ENCODE measurements at regions not wholly inside any gene's neighbourhood (a gene's known extent, or its start where the extent isn't known, plus 50 kb on each side); places are given as distances from the start of the nearest gene placed in this dataset.
"Not testable (repeated sequence)": the region's sequence is repeated elsewhere in the genome, so short reads cannot be mapped to it uniquely, and the experiment has no call there.

DNA sequence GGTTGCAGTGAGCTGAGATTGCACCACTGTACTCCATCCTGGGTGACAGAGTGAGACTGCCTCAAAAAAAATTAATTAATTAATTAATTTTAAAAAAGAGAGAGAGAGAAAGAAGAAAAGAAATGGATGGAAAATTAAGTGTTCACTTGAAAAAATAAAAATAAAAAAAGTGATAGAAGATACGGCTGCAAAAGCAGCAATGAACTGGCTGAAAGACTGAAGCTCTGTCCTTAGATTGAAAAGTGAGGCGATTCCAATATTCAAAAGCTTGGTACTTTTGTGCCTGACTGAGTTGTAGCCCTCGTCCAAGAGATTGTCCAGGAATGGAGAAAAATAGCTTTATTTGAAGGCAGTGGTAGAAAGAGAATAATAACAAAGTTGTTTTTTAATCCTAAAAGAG is 154.6 kb downstream of the ADSS2 start:
- Histone ChIP-seq H3K4me3 (ENCODE audit: low read length) (no peak overlapping the region), H3K27ac (ENCODE audit: low read length) (no peak overlapping the region), H3K79me2 (ENCODE audit: low read length) (no peaks in the 10 kb centered on the region), H3K4me2 (ENCODE audit: low read depth, low read length, poor library complexity, severe bottlenecking) (no peak overlapping the region), H2AFZ (ENCODE audit: low read length) (no peak overlapping the region), H3K27me3 (ENCODE audit: low read length) (no peaks in the 10 kb centered on the region), H3K9me2 (replicated peaks; ENCODE audit: insufficient read depth, low read length) (no peaks in the 10 kb centered on the region), H3K9me3 (ENCODE audit: low read length) (no peaks in the 10 kb centered on the region), H4K20me1 (ENCODE audit: insufficient read depth, low read depth, low read length) (no peaks in the 10 kb centered on the region), H3K4me1 (ENCODE audit: low read length) (peaks cover 3% of the 10 kb centered on the region; the same call in 1 of the 2 replicates), H3K36me3 (ENCODE audit: insufficient read depth, low read length) (no peaks in the 10 kb centered on the region), H3K9ac (ENCODE audit: low read length) (no peak overlapping the region)
- DNase-seq = no peak

GRCh38 chr1:244297616-244298015 is 154.1 kb downstream of the ADSS2 start:
- Histone ChIP-seq H2AFZ (ENCODE audit: low read length) (no peak overlapping the region), H3K9ac (ENCODE audit: low read length) (no peak overlapping the region), H3K4me3 (ENCODE audit: low read length) (no peak overlapping the region), H3K36me3 (ENCODE audit: insufficient read depth, low read length) (no peaks in the 10 kb centered on the region), H3K27me3 (ENCODE audit: low read length) (no peaks in the 10 kb centered on the region), H3K4me2 (ENCODE audit: low read depth, low read length, poor library complexity, severe bottlenecking) (no peak overlapping the region), H3K27ac (ENCODE audit: low read length) (no peak overlapping the region), H3K9me2 (replicated peaks; ENCODE audit: insufficient read depth, low read length) (no peaks in the 10 kb centered on the region), H3K79me2 (ENCODE audit: low read length) (no peaks in the 10 kb centered on the region), H3K9me3 (ENCODE audit: low read length) (no peaks in the 10 kb centered on the region), H4K20me1 (ENCODE audit: insufficient read depth, low read depth, low read length) (no peaks in the 10 kb centered on the region), H3K4me1 (ENCODE audit: low read length) (peaks cover 3% of the 10 kb centered on the region; the same call in 1 of the 2 replicates)
- no peak for DNase-seq

- not testable (repeated sequence) for H3K27ac ChIP-seq (ENCODE audit: low read length); H3K36me3 ChIP-seq (ENCODE audit: insufficient read depth, low read length); H4K20me1 ChIP-seq (ENCODE audit: insufficient read depth, low read depth, low read length); H3K27me3 ChIP-seq (ENCODE audit: low read length); H3K9ac ChIP-seq (ENCODE audit: low read length); H3K9me2 ChIP-seq (replicated peaks; ENCODE audit: insufficient read depth, low read length); H3K79me2 ChIP-seq (ENCODE audit: low read length); H3K9me3 ChIP-seq (ENCODE audit: low read length); H3K4me1 ChIP-seq (ENCODE audit: low read length); H2AFZ ChIP-seq (ENCODE audit: low read length); H3K4me3 ChIP-seq (ENCODE audit: low read length); H3K4me2 ChIP-seq (ENCODE audit: low read depth, low read length, poor library complexity, severe bottlenecking); DNase-seq
Measured at GRCh38 chr1:244300029-244300375, 151.7 kb downstream of the ADSS2 start.

DNA sequence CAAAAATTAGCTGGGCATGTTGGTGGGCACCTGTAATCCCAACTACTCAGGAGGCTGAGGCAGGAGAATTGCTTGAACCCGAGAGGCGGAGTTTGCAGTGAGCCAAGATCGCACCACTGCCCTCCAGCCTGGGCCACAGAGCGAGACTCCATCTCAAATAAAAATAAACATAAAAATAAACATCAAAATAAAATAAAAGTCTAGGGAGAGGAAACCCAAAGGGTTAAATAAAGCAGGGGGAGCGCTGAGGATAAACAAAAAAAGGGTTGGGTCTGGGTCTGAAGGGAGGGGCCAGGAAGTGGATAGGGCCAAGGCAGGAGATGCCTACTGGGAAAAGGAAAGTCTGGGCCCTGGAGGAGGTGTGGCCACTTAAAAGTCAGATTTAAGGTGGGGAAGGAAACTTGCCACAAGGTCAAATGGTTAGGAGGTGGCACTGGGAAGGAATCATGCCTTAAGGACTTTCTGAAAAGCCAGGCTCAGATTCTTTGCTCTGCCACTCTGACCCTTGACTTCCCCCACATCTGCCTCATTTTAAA is 150.0 kb downstream of the ADSS2 start:
- H3K4me1 ChIP-seq (ENCODE audit: low read length) = peaks cover 3% of the 10 kb centered on the region; the same call in 1 of the 2 replicates
- no peak overlapping the region for H3K9ac ChIP-seq (ENCODE audit: low read length)
- no peak overlapping the region for H3K27ac ChIP-seq (ENCODE audit: low read length)
- no peak overlapping the region for H2AFZ ChIP-seq (ENCODE audit: low read length)
- no peaks in the 10 kb centered on the region for H3K27me3 ChIP-seq (ENCODE audit: low read length)
- H3K4me3 ChIP-seq (ENCODE audit: low read length) = no peak overlapping the region
- no peaks in the 10 kb centered on the region for H3K79me2 ChIP-seq (ENCODE audit: low read length)
- no peaks in the 10 kb centered on the region for H3K36me3 ChIP-seq (ENCODE audit: insufficient read depth, low read length)
- no peaks in the 10 kb centered on the region for H4K20me1 ChIP-seq (ENCODE audit: insufficient read depth, low read depth, low read length)
- no peaks in the 10 kb centered on the region for H3K9me2 ChIP-seq (replicated peaks; ENCODE audit: insufficient read depth, low read length)
- DNase-seq = no peak
- H3K4me2 ChIP-seq (ENCODE audit: low read depth, low read length, poor library complexity, severe bottlenecking) = no peak overlapping the region
- H3K9me3 ChIP-seq (ENCODE audit: low read length) = no peaks in the 10 kb centered on the region

DNA sequence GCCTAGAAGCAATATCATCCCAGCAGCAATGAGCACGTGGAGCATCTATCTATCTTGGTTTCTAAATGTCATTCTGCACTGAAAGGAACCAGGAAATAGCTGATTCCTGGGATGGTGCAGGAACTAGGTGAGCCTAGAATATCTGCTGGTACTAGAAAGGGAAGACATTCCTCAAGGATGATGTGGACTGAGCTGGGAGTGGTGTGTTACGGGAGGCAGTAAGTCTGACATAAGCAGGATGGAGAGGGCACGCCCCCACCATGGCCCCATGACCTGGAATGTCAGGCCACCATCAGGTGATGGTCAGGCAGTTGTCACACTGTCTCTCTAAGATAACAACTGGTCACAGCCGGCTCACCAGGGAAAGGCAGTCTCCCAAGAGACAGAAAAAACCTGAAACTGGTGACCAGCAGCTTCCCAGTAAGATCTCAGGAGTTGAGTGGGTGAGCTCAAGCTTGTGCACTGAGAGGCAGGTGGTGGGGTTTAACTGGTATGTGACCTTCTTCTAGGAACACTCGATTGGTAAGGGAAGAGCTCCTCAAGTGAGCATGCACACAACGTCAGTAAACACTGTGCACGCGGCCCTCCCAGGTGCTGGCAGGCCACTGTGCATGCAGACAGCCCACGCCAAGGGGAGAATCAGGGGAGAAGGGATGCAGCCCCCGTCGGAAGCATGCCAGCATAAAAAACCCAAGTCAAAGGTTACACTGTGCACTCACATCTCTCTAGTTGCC is 148.7 kb downstream of the ADSS2 start:
- Histone ChIP-seq H3K9me2 (replicated peaks; ENCODE audit: insufficient read depth, low read length) (no peaks in the 10 kb centered on the region), H3K9ac (ENCODE audit: low read length) (no peak overlapping the region), H3K36me3 (ENCODE audit: insufficient read depth, low read length) (no peaks in the 10 kb centered on the region), H3K9me3 (ENCODE audit: low read length) (no peaks in the 10 kb centered on the region), H4K20me1 (ENCODE audit: insufficient read depth, low read depth, low read length) (no peaks in the 10 kb centered on the region), H3K4me2 (ENCODE audit: low read depth, low read length, poor library complexity, severe bottlenecking) (no peak overlapping the region), H3K4me3 (ENCODE audit: low read length) (no peak overlapping the region), H3K79me2 (ENCODE audit: low read length) (no peaks in the 10 kb centered on the region), H2AFZ (ENCODE audit: low read length) (no peak overlapping the region), H3K27ac (ENCODE audit: low read length) (no peak overlapping the region), H3K4me1 (ENCODE audit: low read length) (peaks cover 3% of the 10 kb centered on the region; the same call in 1 of the 2 replicates), H3K27me3 (ENCODE audit: low read length) (no peaks in the 10 kb centered on the region)
- DNase-seq = no peak

DNA sequence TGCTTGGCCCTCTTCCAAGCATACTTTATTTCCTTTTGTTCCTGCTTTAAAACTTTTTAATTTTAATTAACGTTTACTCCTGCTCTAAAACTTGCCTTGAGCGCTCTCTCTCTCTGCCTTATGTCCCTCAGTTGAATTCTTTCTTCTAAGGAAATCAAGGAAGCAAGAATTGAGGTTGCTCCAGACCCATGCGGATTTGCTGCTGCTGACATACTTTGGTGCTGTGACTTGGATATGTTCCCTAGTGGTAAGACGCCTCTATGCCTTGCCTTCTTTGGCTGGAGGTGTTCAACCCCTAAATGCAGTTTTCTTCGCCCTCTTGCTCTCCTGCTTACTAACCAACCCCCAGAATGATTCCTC is 148.1 kb downstream of the ADSS2 start:
- Histone ChIP-seq H3K9me3 (ENCODE audit: low read length) (no peaks in the 10 kb centered on the region), H3K79me2 (ENCODE audit: low read length) (no peaks in the 10 kb centered on the region), H2AFZ (ENCODE audit: low read length) (no peak overlapping the region), H3K9me2 (replicated peaks; ENCODE audit: insufficient read depth, low read length) (no peaks in the 10 kb centered on the region), H4K20me1 (ENCODE audit: insufficient read depth, low read depth, low read length) (no peaks in the 10 kb centered on the region), H3K9ac (ENCODE audit: low read length) (no peak overlapping the region), H3K4me2 (ENCODE audit: low read depth, low read length, poor library complexity, severe bottlenecking) (no peak overlapping the region), H3K4me3 (ENCODE audit: low read length) (no peak overlapping the region), H3K27ac (ENCODE audit: low read length) (no peak overlapping the region), H3K27me3 (ENCODE audit: low read length) (no peaks in the 10 kb centered on the region), H3K36me3 (ENCODE audit: insufficient read depth, low read length) (no peaks in the 10 kb centered on the region), H3K4me1 (ENCODE audit: low read length) (peaks cover 3% of the 10 kb centered on the region; the same call in 1 of the 2 replicates)
- no peak for DNase-seq

GRCh38 chr1:244304156-244304555 is 147.6 kb downstream of the ADSS2 start:
- DNase-seq = no peak
- H3K36me3 ChIP-seq (ENCODE audit: insufficient read depth, low read length) = no peaks in the 10 kb centered on the region
- no peak overlapping the region for H3K4me3 ChIP-seq (ENCODE audit: low read length)
- no peaks in the 10 kb centered on the region for H3K27me3 ChIP-seq (ENCODE audit: low read length)
- no peaks in the 10 kb centered on the region for H3K79me2 ChIP-seq (ENCODE audit: low read length)
- no peak overlapping the region for H3K27ac ChIP-seq (ENCODE audit: low read length)
- H3K4me1 ChIP-seq (ENCODE audit: low read length) = peaks cover 2% of the 10 kb centered on the region; the same call in 1 of the 2 replicates
- H3K9me3 ChIP-seq (ENCODE audit: low read length) = no peaks in the 10 kb centered on the region
- no peaks in the 10 kb centered on the region for H4K20me1 ChIP-seq (ENCODE audit: insufficient read depth, low read depth, low read length)
- no peak overlapping the region for H3K9ac ChIP-seq (ENCODE audit: low read length)
- no peak overlapping the region for H3K4me2 ChIP-seq (ENCODE audit: low read depth, low read length, poor library complexity, severe bottlenecking)
- no peaks in the 10 kb centered on the region for H3K9me2 ChIP-seq (replicated peaks; ENCODE audit: insufficient read depth, low read length)
- H2AFZ ChIP-seq (ENCODE audit: low read length) = no peak overlapping the region

- H3K27me3 ChIP-seq (ENCODE audit: low read length) = no peaks in the 10 kb centered on the region
- no peaks in the 10 kb centered on the region for H3K9me3 ChIP-seq (ENCODE audit: low read length)
- no peak overlapping the region for H2AFZ ChIP-seq (ENCODE audit: low read length)
- no peaks in the 10 kb centered on the region for H3K4me1 ChIP-seq (ENCODE audit: low read length)
- no peaks in the 10 kb centered on the region for H3K79me2 ChIP-seq (ENCODE audit: low read length)
- H3K4me2 ChIP-seq (ENCODE audit: low read depth, low read length, poor library complexity, severe bottlenecking) = no peak overlapping the region
- DNase-seq = no peak
- no peaks in the 10 kb centered on the region for H4K20me1 ChIP-seq (ENCODE audit: insufficient read depth, low read depth, low read length)
- no peaks in the 10 kb centered on the region for H3K9me2 ChIP-seq (replicated peaks; ENCODE audit: insufficient read depth, low read length)
- H3K9ac ChIP-seq (ENCODE audit: low read length) = no peak overlapping the region
- no peaks in the 10 kb centered on the region for H3K36me3 ChIP-seq (ENCODE audit: insufficient read depth, low read length)
- H3K27ac ChIP-seq (ENCODE audit: low read length) = no peak overlapping the region
- H3K4me3 ChIP-seq (ENCODE audit: low read length) = no peak overlapping the region
Measured at GRCh38 chr1:244304656-244305055, 147.1 kb downstream of the ADSS2 start.
